ENCODE measurements at regions not wholly inside any gene's neighbourhood (a gene's known extent, or its start where the extent isn't known, plus 50 kb on each side); places are given as distances from the start of the nearest gene placed in this dataset.

GRCh38 chr5:30121043-30121442, 1072.4 kb upstream of the CDH6 start:
- DNase-seq, result no peak

- DNase-seq, result no peak
Measured at GRCh38 chr5:30117135-30117534, 1076.4 kb upstream of the CDH6 start.

GRCh38 chr5:30113542-30113941, 1079.9 kb upstream of the CDH6 start:
- DNase-seq, result no peak

- DNase-seq, result no peak
Measured at GRCh38 chr5:30112867-30113266, 1080.6 kb upstream of the CDH6 start.

GRCh38 chr5:30108051-30108450, 1085.4 kb upstream of the CDH6 start:
- no peak for DNase-seq

- no peak for DNase-seq
Measured at GRCh38 chr5:30106596-30106995, 1086.9 kb upstream of the CDH6 start.

GRCh38 chr5:30104872-30105596, 1088.5 kb upstream of the CDH6 start:
- no peak for DNase-seq

GRCh38 chr5:30103452-30104202, 1089.9 kb upstream of the CDH6 start:
- no peak for DNase-seq

- no peak for DNase-seq
Measured at GRCh38 chr5:30103052-30103451, 1090.4 kb upstream of the CDH6 start.

- DNase-seq, result no peak
Measured at GRCh38 chr5:30102185-30102584, 1091.3 kb upstream of the CDH6 start.

- no peak for DNase-seq
Measured at GRCh38 chr5:30100929-30101328, 1092.6 kb upstream of the CDH6 start.

- DNase-seq, result no peak
Measured at GRCh38 chr5:30100148-30100713, 1093.3 kb upstream of the CDH6 start.

- DNase-seq, result no peak
Measured at GRCh38 chr5:30099634-30100033, 1093.9 kb upstream of the CDH6 start.

- no peak for DNase-seq
Measured at GRCh38 chr5:30098940-30099339, 1094.5 kb upstream of the CDH6 start.

- DNase-seq, result no peak
Measured at GRCh38 chr5:30092548-30092947, 1100.9 kb upstream of the CDH6 start.

- no peak for DNase-seq
Measured at GRCh38 chr5:30069441-30070263, 1123.8 kb upstream of the CDH6 start.

- no peak for DNase-seq
Measured at GRCh38 chr5:30063503-30063902, 1130.0 kb upstream of the CDH6 start.

- no peak for DNase-seq
Measured at GRCh38 chr5:30051976-30052375, 1141.5 kb upstream of the CDH6 start.

- no peak for DNase-seq
Measured at GRCh38 chr5:30050056-30050815, 1143.2 kb upstream of the CDH6 start.

GRCh38 chr5:30042677-30043076, 1150.8 kb upstream of the CDH6 start:
- DNase-seq, result no peak

- DNase-seq, result no peak
Measured at GRCh38 chr5:30041831-30042385, 1151.6 kb upstream of the CDH6 start.

- DNase-seq, result no peak
Measured at GRCh38 chr5:30041291-30041690, 1152.2 kb upstream of the CDH6 start.
